ENCODE measurements at regions not wholly inside any gene's neighbourhood (a gene's known extent, or its start where the extent isn't known, plus 50 kb on each side); places are given as distances from the start of the nearest gene placed in this dataset.

DNA sequence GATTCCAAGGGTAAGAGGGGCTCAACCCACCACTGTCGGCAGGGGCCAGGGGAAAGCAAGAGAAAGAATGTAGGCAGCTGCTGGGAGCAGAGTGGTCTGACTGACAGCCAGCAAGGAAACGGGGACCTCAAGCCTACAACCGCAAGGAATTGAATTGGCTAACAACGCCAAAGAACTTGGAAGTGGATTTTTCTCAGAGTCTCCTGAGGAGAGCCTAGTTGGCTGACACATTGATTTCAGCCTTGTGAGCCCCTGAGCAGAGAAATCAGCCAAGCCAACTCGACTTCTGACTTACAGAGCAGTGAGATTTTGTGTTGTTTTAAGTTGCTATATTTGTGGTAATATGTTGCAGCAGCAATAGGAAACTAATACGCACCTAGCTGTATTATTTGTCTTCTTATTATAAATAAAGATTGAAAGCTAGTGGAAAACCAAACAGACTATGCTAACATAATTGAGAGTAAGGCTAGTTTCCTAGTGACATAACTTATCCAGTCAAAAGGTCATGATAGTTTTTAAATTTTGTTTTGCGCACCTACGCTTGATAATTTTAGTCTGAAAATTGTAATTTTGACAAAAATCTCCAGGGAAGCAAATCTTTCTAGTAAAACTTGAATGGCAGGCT, 145.8 kb upstream of the HCCS start:
- no peak for TF ChIP-seq CTCF (IDR thresholded peaks at IDR 0.05 in 2 of 3, conservative IDR thresholded peaks at IDR 0.05 in 1 of 3; ENCODE audit: control insufficient read depth in 2 of 3, extremely low read depth in 1 of 3, insufficient read depth in 1 of 3, low read depth in 3 of 3, low read length in 3 of 3)
- no peak for TF ChIP-seq RAD21 (IDR thresholded peaks at IDR 0.05; ENCODE audit: insufficient read depth, low read depth, low read length)
- TF ChIP-seq BRCA1 (IDR thresholded peaks at IDR 0.05; ENCODE audit: low read depth, low read length), result no peak
- TF ChIP-seq BCL3 (IDR thresholded peaks at IDR 0.05; ENCODE audit: borderline replicate concordance, insufficient read depth, low read depth, low read length, poor library complexity, severe bottlenecking), result no peak
- no peak for TF ChIP-seq SRF (IDR thresholded peaks at IDR 0.05; ENCODE audit: low read depth in 2 of 2, low read length in 2 of 2)
- no peak for TF ChIP-seq CEBPB (IDR thresholded peaks at IDR 0.05; ENCODE audit: borderline replicate concordance in 1 of 2, low read depth in 2 of 2, low read length in 2 of 2)
- TF ChIP-seq FOXM1 (IDR thresholded peaks at IDR 0.05; ENCODE audit: low read depth, low read length), result no peak
- TF ChIP-seq CREB1 (IDR thresholded peaks at IDR 0.05; ENCODE audit: low read depth), result no peak
- no peak for TF ChIP-seq MYC (IDR thresholded peaks at IDR 0.05; ENCODE audit: insufficient read depth, insufficient read length, insufficient replicate concordance, low read length, severe bottlenecking)
- TF ChIP-seq POLR2A (IDR thresholded peaks at IDR 0.05; ENCODE audit: low read depth, low read length), result no peak
- TF ChIP-seq EED (IDR thresholded peaks at IDR 0.05; ENCODE audit: low read depth), result no peak
